Peyer's patch (tissue), 4 donors: ENCODE measurements at regions not wholly inside any gene's neighbourhood (a gene's known extent, or its start where the extent isn't known, plus 50 kb on each side); places are given as distances from the start of the nearest gene placed in this dataset.

Source experiments
- DNase-seq, 3 donors: peaks; one replicate each; pipeline ENCODE4 v3.0.0-alpha.2; 2017 to 2019
- H3K27ac ChIP-seq, 4 donors: fragments of 200-600 bp; sonication (generic); one replicate each; pipeline ENCODE4 v1.5.1; 2016 to 2019
- H3K27me3 ChIP-seq, 2 donors: fragments of 200-600 bp; sonication (generic); one replicate each; pipeline ENCODE4 v1.5.1; 2019
- H3K36me3 ChIP-seq, 3 donors: fragments of 200-600 bp; sonication (generic); one replicate each; pipeline ENCODE4 v1.5.1; 2016 to 2019
- H3K4me1 ChIP-seq, 4 donors: fragments of 200-600 bp; sonication (generic); one replicate each; pipeline ENCODE4 v1.5.1; 2016 to 2019
- H3K4me3 ChIP-seq, 4 donors: fragments of 200-600 bp; sonication (generic); 1 replicate in 3 of 4; 2 replicates in 1 of 4; pipeline ENCODE4 v1.5.1; 2016 to 2019; ENCODE audit warnings: mild to moderate bottlenecking in 1 of 4
- H3K9me3 ChIP-seq, 4 donors: fragments of 200-600 bp; sonication (generic); one replicate each; pipeline ENCODE4 v1.5.1; 2016 to 2019; ENCODE audit warnings: mild to moderate bottlenecking in 1 of 4
- POLR2A ChIP-seq, 2 donors: fragments of 450-650 bp; IDR thresholded peaks; one replicate each; pipeline ENCODE4 v1.5.1; 2017; ENCODE audit warnings: antibody characterized with exemption in 2 of 2, mild to moderate bottlenecking in 2 of 2, moderate library complexity in 2 of 2
- TF ChIP-seq, protein P1 (sequence below), 6 experiments: fragments of 450-650 bp in 4 of 6; fragments of 200-600 bp in 2 of 6; sonication (generic) in 1 of 6; IDR thresholded peaks; one replicate each; pipeline ENCODE4 v1.5.1; 2017 to 2019; ENCODE audit warnings: antibody characterized with exemption in 6 of 6, mild to moderate bottlenecking in 3 of 6, moderate library complexity in 1 of 6

DNA sequence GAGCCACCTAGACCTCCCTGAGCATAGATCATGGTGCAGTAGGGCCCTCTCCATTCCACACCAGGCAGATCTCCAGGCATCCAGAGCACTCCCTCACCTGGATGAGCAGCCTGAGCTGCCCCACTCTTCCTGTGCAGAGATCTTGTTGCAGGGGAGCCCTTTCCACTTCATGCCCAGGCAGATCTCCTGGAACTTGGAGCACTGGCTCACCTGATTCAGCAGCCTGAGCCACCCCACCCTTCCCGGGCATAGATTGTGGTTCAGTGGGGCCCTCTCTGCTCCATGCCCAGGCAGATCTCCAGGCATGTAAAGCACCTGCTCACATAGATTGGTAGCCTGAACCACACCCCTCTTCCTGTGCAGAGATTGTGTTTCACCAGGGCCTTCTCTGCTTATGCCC, 78.0 kb downstream of the SEC16B start:
- DNase-seq: no peak
- no peak overlapping the region for H3K27ac ChIP-seq
- H3K4me1 ChIP-seq: no peaks in the 10 kb centered on the region
- H3K27me3 ChIP-seq: no peaks in the 10 kb centered on the region
- TF ChIP-seq, protein P1, sequence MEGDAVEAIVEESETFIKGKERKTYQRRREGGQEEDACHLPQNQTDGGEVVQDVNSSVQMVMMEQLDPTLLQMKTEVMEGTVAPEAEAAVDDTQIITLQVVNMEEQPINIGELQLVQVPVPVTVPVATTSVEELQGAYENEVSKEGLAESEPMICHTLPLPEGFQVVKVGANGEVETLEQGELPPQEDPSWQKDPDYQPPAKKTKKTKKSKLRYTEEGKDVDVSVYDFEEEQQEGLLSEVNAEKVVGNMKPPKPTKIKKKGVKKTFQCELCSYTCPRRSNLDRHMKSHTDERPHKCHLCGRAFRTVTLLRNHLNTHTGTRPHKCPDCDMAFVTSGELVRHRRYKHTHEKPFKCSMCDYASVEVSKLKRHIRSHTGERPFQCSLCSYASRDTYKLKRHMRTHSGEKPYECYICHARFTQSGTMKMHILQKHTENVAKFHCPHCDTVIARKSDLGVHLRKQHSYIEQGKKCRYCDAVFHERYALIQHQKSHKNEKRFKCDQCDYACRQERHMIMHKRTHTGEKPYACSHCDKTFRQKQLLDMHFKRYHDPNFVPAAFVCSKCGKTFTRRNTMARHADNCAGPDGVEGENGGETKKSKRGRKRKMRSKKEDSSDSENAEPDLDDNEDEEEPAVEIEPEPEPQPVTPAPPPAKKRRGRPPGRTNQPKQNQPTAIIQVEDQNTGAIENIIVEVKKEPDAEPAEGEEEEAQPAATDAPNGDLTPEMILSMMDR (IDR thresholded peaks at IDR 0.05): no peak
- peaks cover 0 to 10% (median 3%) of the 10 kb centered on the region in 4 donors for H3K9me3 ChIP-seq
- no peak overlapping the region for H3K4me3 ChIP-seq
- H3K36me3 ChIP-seq: no peaks in the 10 kb centered on the region

DNA sequence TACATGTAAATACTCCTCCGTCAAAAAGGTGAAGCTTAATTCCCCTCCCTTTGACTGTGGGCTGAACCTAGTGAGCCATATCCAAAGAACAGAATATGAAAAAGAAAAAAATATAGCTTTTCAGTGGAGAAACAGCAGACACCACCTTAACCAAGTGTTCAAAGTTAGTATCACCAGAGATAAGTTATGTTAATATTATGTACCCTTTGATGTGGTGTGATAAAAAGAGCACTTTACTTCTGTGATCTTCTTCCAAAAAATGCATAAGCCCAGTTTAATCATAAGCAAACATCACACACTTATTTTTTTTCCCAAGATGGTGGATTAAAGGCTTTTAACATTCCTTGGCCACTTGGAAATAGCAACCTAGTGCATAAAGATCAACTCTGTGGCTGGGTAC, 79.4 kb downstream of the SEC16B start:
- Histone ChIP-seq H3K27me3 (no peaks in the 10 kb centered on the region), H3K4me3 (no peak overlapping the region), H3K27ac (no peak overlapping the region), H3K9me3 (peaks cover 0 to 10% (median 3%) of the 10 kb centered on the region in 4 donors), H3K4me1 (no peaks in the 10 kb centered on the region), H3K36me3 (no peaks in the 10 kb centered on the region)
- DNase-seq: no peak
- TF ChIP-seq, protein P1 (IDR thresholded peaks at IDR 0.05): no peak
- TF ChIP-seq POLR2A (IDR thresholded peaks at IDR 0.05): no peak

DNA sequence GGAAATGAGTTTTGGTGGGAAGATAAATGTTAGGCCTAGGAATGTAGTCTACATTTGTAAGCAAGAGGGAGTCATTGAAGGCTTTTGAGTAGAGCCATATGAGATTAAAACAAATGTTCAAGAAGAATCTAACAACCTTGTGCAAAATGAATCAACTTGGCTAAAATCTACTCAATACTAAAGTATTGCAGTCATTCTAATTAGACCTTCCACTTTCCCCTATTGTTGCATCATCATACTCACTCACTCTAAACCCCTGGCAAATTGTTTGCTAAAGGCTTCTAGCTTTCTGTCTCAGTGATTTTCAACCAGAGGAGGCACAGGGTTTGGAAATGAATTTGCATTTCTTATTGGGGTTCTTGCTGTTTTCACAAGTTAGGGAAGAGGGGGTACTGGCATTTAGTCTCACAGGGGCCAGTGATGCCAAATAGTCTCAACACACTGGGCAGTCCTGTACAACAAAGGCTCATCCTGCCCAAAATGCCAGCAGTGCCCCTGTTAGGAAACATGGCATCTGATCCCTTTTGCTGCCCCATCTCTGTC, 85.3 kb downstream of the SEC16B start:
- Histone ChIP-seq H3K9me3 (no peaks in the 10 kb centered on the region), H3K4me3 (no peak overlapping the region), H3K27ac (no peak overlapping the region), H3K27me3 (no peaks in the 10 kb centered on the region), H3K4me1 (no peaks in the 10 kb centered on the region), H3K36me3 (no peaks in the 10 kb centered on the region)
- DNase-seq: no peak
- TF ChIP-seq, protein P1 (IDR thresholded peaks at IDR 0.05): no peak
- no peak for TF ChIP-seq POLR2A (IDR thresholded peaks at IDR 0.05)

DNA sequence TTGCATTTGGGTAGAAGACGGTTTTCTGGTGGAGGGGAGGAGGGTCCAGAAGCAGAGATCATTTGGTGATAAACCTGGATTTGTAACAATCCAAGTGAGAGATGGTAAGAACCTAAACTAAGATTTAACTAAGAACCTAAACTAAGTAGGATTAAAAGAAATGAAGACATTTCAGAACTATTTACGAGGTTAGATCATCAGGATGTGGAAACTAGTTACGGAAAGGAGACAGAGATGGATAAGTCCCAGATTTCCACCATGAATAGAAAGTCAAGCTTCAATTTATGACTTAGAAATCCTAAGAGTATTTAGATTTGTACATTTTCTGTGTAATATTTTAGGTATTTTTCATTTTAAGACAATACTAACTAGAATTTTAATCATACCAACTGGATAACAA, 86.3 kb downstream of the SEC16B start:
- TF ChIP-seq, protein P1 (IDR thresholded peaks at IDR 0.05): no peak
- no peak for TF ChIP-seq POLR2A (IDR thresholded peaks at IDR 0.05)

DNA sequence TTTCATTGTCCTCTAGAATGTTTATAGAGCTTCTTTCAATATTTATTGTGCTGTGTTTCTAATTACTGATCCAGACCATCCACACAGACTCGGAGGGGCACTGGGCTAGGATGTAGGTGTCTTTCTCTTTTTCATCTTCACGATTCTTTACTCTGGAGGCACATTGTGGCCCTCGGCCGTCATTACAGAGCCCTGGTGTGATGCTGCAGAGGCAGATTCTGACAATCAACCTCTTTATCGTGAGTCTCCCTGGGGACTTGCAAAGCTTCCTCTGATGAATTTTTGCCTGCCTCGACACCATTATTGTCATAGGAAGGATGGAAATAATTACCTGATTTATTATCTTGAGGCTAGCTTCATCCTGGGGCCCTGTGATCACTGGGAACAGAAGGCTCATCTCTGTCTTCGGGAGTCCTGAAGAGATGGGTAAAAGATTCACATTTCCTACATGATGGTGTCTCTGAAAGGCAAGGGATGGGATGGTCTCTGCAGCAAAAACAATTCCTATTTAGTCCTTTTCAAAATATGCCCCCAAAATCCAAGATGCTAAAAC, 89.4 kb downstream of the SEC16B start:
- no peaks in the 10 kb centered on the region for H3K36me3 ChIP-seq
- H3K27me3 ChIP-seq: no peaks in the 10 kb centered on the region
- no peak overlapping the region for H3K27ac ChIP-seq
- DNase-seq: no peak
- no peaks in the 10 kb centered on the region for H3K4me1 ChIP-seq
- no peak overlapping the region for H3K4me3 ChIP-seq
- no peaks in the 10 kb centered on the region for H3K9me3 ChIP-seq
- no peak for TF ChIP-seq POLR2A (IDR thresholded peaks at IDR 0.05)
- TF ChIP-seq, protein P1 (IDR thresholded peaks at IDR 0.05): no peak

More for the DNA sequence above, 86.3 kb downstream of the SEC16B start:
- Histone ChIP-seq H3K4me1 (no peaks in the 10 kb centered on the region), H3K27ac (no peak overlapping the region), H3K36me3 (no peaks in the 10 kb centered on the region), H3K9me3 (no peaks in the 10 kb centered on the region), H3K4me3 (no peak overlapping the region), H3K27me3 (no peaks in the 10 kb centered on the region)
- DNase-seq: no peak

DNA sequence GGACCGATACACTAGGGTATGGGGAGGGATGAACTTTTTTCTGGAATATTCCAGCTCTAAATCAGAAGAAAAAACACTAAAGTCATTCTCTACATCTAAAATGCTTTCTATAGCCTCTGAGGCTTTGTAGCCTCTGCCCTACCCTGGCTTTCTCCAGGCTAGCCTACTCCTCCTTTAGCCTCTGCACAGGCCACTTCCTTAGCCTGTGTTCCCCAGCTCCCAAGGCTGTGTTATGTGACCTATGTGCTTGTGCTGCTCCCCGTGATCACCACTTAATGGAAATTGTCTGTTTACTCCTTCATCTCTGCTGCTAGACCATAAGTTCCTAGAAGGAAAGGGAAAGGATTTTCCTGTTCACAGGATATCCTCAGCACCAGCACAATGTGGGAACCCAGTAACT, 92.8 kb downstream of the SEC16B start:
- Histone ChIP-seq H3K4me3 (no peak overlapping the region), H3K9me3 (no peaks in the 10 kb centered on the region), H3K36me3 (no peaks in the 10 kb centered on the region), H3K27me3 (no peaks in the 10 kb centered on the region), H3K4me1 (no peaks in the 10 kb centered on the region), H3K27ac (no peak overlapping the region)
- DNase-seq: no peak
- TF ChIP-seq POLR2A (IDR thresholded peaks at IDR 0.05): no peak
- TF ChIP-seq, protein P1 (IDR thresholded peaks at IDR 0.05): no peak
